GM04504 (cell line): ENCODE measurements at regions not wholly inside any gene's neighbourhood (a gene's known extent, or its start where the extent isn't known, plus 50 kb on each side); places are given as distances from the start of the nearest gene placed in this dataset.
"Not testable (repeated sequence)": the region's sequence is repeated elsewhere in the genome, so short reads cannot be mapped to it uniquely, and the experiment has no call there.

Experiments
- DNase-seq: peaks from one replicate; pipeline ENCODE4 v3.0.0-alpha.2; 2012; ENCODE audit warnings: low read depth

DNA sequence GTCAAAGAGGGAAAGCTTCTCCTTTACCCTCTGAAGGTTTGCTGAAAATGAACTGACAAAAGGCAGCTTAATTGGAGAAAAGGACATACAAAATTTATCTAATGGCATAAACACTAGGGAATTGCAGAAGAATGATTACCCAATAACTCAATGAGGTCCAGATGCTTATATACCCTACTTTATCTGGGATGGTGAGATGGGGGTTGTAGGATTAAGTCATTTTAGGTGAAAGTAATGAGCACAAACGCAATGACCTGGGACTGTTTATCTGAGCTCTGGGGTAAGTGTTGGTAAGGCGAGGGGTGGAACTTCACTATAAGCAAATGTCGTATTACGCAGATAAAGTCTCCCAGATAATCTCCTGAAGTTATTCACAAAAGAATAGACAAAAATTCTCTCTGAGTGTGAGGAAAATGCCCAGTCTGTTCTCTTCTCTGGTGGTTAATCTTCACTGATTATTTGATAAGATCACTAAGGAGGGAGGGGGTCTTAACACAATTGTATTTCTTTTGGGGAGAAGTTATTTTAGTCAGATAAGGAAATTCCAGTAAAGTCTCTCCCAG, 1067.8 kb downstream of the DNAJB9 start:
- no peak for DNase-seq

DNA sequence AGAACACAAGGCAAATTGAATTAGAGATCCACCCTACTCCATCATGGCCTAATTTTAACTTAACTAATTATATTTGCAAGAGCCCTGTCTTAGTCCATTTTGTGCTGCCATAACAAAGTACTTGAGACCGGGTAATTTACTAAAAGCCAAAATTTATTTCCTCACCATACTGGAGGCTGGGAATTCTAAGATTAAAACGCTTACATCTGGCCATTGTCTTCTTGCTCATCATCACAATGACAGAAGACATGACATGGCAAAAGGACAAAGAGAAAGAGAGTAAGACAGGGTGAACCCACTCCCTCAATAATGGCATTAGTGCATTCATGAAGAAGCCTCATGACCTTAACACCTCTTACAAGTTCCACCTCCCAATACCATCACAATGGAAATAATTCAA, 1068.6 kb downstream of the DNAJB9 start:
- no peak for DNase-seq

DNA sequence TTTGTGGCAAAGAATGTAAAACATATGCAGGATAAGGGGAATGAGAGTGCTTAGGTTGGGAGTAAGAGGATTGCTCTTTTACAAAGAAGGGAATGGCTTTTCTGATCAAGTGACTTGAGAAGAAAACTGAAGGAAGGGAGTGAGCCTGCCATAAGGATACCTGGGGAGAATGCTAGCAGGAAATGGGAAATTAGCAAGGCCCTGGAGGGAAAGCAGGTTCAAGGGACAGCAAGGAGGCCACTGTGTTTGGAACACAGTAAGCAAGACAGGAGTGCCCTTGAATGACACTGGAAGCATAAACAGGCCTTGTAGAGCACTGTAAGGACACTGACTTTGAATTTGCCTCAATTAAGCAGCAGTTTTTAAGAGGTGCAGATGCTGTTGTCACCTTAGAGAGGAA, 1069.9 kb downstream of the DNAJB9 start:
- no peak for DNase-seq

DNA sequence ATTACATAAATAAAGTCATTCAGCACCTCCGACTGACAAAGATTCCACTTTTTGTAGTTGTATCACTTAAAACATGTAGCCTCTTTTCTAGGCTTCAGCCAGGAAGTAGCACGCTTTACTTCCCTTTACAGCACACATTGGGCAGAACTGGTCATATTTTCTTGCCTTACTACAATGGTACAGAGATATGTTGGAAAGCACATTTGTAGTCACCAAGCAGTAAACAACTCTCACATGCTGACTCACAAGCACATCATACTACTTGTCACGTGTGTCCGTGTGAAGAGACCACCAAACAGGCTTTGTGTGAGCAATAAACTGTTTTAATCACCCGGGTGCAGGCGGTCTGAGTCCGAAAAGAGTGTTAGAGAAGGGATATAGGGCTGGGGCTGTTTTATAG, 1071.8 kb downstream of the DNAJB9 start:
- no peak for DNase-seq

DNA sequence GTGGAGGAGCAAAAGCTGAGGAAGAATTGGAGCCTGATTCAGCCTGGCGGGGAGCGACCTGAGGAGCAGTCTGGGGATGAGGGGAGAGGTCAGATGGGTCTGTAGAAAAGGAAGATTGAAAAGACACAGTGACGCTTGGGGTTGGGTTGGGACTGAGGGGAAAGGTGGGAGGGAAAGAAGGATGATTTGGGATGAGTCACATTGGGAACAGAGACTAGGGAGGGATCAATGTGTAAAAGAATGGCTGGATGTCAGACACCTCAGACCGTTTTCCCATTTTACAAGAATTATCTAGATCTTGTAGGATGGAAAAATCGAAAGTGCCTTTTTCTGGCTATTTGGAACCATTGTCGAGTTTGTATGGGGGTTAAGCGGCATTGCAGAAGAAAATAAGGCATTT, 1076.5 kb downstream of the DNAJB9 start:
- DNase-seq: no peak

DNA sequence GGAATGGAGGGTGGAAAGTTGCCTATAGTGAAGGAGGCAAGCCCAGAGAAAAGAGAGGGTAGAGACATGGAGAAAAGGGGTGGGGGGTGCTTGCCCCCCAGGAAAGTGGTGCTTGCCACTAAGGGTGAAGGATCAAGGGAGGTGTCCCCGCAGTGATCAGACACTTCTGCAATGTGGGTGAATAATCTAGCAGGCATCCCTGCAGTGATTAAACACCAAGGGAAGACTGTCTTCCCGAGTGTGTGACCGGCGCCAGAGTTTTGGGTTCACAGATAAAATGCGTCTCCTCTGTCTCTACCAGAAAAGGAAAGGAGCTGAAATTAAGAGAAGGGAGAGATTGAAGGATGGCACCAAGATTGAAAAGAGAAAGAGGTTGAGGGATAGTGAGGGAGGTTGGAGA, 1076.9 kb downstream of the DNAJB9 start:
- DNase-seq: not testable (repeated sequence)

DNA sequence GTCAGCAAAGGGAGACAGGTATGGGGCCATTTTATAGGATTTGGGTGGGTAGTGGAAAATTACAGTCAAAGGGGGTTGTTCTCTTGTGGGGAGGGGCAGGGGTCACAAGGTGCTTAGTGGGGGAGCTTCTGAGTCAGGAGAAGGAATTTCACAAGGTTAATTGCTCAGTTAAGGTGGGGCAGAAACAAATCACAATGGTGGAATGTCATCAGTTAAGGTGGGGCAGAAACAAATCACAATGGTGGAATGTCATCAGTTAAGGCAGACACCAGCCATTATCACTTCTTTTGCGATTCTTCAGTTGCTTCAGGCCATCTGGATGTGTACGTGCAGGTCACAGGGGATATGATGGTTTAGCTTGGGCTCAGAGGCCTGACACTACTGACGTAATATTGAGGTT, 1077.6 kb downstream of the DNAJB9 start:
- not testable (repeated sequence) for DNase-seq

DNA sequence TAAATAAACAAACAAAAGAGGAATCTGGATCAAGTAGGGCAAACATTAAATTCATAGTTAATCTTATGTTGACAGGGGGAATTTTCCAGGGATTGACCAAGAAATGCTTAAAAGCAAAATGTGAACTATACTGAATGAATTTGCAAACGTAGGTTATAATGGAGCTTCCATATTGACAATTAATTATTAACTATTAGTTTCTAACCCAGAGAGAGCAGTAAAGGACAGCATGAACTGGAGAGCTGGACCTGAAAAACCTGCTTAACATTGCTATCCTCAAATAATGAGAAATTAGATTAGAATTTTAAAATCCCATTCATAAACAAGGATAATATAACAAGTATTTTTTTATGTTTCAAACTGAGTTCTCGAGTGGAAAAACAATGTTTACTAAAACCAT, 1089.6 kb downstream of the DNAJB9 start:
- no peak for DNase-seq

DNA sequence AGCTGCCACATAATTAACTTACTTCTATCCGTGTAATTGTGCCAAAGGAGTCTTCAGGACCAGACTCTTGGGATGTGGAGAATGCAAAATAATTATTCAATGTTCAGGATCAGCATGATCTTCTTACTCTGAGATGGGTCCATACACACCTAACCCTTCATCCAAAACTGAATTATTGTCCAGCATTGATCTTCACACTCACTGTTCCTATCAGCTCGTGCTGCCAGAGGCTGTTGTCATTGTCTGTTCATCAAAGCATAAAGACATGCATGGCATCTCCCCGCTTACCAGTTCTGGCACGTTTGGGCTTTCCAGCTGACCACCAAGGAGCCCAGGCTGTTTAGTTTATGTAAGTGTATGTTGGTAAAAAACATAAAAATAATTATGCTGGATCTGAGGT, 1090.7 kb downstream of the DNAJB9 start:
- no peak for DNase-seq

DNA sequence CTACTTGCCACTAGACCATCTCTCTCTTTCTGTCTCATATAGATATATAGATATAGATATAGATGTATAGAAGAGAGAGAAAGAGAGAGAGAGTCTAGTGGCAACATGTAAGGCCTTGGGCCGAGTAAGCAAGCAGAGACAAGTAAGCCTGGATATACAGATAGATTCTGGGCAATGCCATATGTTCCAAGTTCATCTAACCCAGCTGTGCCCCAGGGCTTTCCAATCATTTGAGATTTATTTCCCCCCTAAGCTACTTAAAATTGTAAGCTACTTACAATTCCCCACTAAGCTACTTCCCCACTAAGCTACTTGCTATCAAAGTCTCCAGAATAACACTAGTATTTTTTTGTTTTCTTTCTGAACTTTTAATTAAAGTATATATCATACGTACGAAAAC, 1094.1 kb downstream of the DNAJB9 start:
- DNase-seq: no peak

DNA sequence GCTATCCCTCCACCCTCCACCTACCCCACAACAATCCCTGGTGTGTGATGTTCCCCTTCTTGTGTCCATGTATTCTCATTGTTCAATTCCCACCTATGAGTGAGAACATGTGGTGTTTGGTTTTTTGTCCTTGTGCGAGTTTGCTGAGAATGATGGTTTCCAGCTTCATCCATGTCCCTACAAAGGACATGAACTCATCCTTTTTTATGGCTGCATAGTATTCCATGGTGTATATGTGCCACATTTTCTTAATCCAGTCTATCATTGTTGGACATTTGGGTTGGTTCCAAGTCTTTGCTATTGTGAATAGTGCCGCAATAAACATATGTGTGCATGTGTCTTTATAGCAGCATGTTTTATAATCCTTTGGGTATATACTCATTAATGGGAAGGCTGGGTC, 1117.6 kb downstream of the DNAJB9 start:
- DNase-seq: not testable (repeated sequence)

DNA sequence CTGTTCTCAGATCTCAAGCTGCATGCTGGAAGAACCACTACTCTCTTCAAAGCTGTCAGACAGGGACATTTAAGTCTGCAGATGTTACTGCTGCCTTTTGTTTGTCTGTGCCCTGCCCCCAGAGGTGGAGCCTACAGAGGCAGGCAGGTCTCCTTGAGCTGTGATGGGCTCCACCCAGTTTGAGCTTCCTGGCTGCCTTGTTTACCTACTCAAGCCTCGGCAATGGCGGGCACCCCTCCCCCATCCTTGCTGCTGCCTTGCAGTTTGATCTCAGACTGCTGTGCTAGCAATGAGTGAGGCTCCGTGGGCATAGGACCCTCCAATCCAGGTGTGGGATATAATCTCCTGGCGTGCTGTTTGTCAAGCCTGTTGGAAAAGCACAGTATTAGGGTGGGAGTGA, 1122.9 kb downstream of the DNAJB9 start:
- not testable (repeated sequence) for DNase-seq

DNA sequence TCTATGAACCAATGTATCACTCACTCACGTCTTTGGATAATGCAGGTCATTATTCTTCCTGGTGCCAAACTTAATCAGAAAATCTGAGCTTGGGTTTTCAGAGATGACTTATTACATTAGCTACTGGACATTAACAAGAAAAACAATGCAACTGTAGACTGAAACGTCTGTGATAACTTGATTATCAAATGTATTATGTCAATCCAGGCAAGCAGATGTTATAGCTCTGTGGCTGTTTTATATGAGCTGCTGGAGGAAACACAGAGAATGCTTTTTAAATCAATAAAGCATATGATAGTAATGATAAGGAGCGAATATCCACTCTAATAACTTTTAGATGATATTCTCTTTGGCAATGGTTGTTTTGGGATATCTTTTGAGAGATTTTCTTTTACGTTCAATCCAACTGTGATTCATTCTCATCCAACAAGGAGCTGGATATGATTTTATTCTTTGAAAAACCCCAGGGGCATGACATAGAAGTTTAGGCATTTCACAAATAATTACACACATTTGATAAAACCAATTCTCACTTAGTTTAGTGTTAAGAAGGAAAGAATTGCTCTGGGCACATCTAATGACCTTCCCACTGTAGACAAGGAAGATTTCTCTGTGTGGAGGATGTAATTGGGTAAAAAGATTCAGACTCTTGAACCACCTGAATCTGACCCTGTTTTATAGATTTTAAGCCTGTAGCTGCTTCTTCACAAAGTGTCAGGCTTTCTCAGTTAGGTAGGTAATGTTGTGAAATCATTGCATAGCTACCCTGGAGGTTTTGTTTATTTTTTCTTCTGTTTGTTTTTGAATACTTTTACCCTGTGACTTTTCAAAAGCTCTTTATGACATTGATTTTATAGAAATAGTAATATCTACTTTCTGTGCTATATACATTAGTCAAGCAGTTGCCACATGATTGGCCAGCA, 1124.7 kb downstream of the DNAJB9 start:
- DNase-seq: no peak

DNA sequence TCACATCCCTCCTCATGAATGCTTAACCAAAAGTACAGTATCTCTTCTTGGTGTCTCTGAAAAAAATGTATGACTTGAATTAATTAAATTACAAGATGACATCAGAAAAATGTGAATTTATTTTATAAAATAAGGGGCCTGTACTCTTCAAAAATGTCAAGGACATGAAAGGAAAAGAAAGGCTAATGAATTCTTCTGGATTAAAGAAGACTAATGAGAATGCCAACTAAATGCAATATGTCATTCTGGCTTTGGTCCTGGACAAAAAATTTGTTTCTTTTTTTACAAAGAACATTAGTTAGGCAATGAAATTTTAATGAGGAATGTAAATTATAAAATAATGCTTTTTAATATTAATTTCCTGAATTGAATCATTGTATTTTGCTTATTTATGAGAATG, 1125.7 kb downstream of the DNAJB9 start:
- no peak for DNase-seq

DNA sequence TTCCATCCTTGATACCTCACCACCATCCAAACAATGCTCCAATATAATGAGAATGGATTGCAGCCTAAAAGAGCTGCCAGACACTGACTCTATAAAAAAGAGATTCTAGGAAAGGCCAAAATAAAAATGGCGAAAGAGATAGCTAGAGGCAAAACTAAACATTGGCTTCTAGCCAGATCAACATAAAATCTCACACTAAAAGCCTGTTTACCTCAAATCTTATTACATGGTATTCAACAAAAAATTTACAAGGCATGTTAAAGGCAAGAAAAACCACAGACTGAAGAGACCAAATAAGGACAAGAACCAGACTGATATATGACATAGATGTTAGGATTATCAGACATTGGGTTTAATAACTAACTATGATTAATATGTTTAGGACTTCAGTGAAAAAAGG, 1127.0 kb downstream of the DNAJB9 start:
- no peak for DNase-seq

DNA sequence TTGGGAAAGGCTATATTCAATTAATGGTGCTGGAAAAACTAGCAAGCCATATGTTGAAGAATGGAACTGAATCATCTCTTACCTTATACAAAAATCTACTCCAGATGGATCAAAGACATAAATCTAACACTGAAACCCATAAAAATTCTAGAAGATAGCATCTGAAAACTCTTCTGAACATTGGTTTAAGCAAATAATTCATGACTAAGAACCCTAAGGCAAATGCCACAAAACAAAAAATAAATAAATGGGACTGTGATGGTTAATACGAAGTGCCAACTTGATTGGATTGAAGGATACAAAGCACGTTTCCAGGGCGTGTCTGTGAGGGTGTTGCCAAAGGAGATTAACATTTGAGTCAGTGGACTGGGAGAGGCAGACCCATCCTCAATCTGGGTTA, 1130.0 kb downstream of the DNAJB9 start:
- DNase-seq: no peak

DNA sequence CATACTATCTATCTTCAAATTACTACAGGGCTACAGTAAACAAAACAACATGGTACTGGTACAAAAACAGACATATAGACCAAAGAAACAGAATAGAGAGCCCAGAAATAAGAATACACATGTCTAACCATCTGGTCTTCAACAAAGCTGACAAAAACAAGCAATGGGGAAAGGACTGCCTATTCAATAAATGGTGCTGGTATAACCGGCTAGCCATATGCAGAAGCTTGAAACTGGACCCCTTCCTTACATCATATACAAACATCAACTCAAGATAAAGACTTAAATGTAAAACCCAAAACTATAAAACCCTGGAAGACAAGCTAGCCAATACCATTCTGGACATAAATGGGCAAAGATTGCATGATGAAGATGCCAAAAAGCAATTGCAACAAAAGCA, 1143.7 kb downstream of the DNAJB9 start:
- DNase-seq: no peak

DNA sequence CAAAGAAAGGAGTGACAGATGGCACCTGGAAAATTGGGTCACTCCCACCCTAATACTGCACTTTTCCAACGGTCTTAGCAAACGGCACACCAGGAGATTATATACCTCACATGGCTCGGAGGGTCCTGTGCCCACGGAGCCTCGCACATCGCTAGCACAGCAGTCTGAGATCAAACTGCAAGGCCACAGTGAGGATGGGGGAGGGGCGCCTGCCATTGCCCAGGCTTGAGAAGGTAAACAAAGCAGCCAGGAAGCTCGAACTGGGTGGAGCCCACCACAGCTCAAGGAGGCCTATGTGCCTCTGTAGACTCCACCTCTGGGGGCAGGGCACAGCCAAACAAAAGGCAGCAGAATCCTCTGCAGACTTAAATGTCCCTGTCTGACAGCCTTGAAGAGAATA, 1149.7 kb downstream of the DNAJB9 start:
- DNase-seq: not testable (repeated sequence)

DNA sequence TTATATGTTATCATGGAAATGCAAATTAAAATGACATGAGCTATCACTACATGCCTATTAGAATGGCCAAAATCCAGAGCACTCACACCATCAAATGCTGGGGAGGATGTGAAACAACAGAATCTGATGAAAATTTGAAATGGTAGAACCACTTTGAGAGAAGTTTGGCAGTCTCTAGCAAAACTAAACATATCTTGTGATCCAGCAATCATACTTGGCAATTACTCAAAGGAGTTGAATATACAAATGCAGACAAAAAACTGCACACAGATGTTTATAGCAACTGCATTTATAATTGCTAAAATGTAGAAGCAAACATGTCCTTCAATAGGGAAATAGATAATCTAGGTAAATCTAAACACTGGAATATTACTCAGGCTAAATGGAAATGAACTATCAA, 1164.9 kb downstream of the DNAJB9 start:
- no peak for DNase-seq

DNA sequence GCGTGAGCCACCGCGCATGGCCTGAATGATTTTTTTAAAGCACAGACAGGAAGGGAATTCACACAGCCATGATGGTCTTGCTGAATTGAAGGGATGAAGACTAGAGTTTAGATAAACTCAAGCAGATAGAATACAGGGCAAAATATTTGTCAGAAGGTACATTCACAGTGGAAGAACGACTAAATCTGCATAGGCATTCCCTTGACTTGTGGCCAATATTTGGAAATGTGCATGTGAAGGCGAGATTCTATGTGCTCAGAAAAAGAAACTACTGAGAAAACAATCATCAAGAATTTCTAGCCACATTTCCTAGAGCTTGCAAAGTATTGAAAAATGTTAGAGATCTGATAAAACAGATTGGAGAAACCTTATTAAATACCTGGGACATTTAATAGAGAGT, 1166.2 kb downstream of the DNAJB9 start:
- no peak for DNase-seq

DNA sequence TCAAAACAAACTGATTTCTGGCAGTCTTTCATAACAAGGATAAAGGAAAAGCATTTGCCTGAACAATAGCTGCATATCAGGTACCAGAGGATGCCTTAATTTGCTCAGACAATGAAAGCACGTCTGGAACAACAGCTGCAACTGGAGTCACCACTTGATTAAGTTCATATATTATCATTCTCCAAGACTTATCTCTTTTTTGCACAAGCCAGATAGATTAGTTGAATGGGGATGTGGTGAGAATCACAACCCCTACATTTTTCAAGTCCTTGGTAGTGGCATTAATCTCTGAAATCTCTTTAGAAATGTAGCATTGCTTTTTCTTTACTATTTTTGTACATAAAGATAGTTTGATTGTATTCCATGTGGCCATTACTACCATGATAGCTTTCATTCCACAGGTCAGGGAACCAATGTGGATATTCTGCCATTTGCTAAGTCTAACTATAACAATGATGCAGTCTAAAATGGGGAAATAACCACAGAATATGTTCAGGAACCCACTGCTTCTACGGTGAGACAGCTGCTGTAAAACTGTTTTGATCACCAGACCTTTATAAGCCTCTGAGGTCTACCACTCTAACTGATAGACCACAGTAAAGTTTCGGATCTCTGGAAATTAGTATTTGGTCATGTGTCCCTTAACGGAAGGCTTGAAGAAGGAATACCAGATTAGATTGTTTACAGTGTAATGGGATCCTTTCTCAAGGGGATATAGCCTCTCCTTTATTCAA, 1176.2 kb downstream of the DNAJB9 start:
- no peak for DNase-seq

DNA sequence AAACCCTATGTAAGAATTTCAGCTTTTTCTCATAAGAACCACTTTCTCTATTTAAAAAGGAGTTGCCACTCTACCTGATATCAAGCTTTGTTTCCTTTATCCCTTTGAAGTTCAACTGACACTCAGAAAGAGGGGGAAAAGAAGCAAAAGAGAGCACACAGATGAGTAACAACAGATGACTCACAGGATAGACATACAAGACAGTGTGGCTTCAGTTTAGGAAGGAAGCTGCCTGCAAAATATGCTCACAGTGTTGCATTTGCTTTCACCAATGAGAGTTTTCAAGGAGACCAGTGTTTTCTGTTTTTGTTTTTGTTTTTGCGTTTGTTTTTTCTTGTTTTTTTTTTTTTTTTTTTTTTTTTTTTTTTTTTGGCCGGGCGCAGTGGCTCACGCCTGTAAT, 1181.6 kb downstream of the DNAJB9 start:
- DNase-seq: no peak

DNA sequence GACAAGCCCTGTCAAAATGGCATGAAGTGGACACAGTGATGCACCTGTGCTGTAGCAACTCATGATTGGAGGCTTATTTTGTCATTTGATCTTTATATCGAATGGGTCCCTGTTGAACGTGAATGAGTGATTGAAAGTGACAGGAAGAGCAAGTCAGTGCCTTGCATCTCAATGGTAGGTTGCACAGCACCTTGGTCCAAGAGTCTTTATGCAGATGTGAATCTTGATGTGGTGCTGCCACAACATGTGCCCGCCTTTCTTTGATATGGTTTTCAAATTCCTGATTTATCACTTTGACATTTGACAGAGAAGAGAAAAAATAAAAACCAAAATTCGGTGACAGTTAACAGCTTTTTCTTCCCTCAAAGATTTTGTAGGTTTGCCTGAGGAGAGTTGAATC, 1182.4 kb downstream of the DNAJB9 start:
- DNase-seq: no peak
